ENCODE measurements at regions not wholly inside any gene's neighbourhood (a gene's known extent, or its start where the extent isn't known, plus 50 kb on each side); places are given as distances from the start of the nearest gene placed in this dataset.

- no peak for TF ChIP-seq CTCF (IDR thresholded peaks at IDR 0.05)
- TF ChIP-seq POLR2A (IDR thresholded peaks at IDR 0.05): no peak
These were observed 195.9 kb upstream of the RAD23B start for GRCh38 chr9:107087222-107087621.

All from thyroid gland (tissue), 4 donors.